CD14-positive monocyte (primary cell): ENCODE measurements at regions not wholly inside any gene's neighbourhood (a gene's known extent, or its start where the extent isn't known, plus 50 kb on each side); places are given as distances from the start of the nearest gene placed in this dataset.

Experiments
- DNase-seq, 3 donors: peaks; one replicate each; pipeline ENCODE4 v3.0.0-alpha.2; 2011 to 2022
- H2AFZ ChIP-seq: 2 replicates; pipeline ENCODE4 v1.6.0; 2012; ENCODE audit warnings: mild to moderate bottlenecking, low read depth, low read length, inconsistent platforms; ENCODE audit not compliant: insufficient read depth, poor library complexity, severe bottlenecking
- H3K27ac ChIP-seq, 2 donors: 1 replicate in 1 of 2; 2 replicates in 1 of 2; pipeline ENCODE4 v1.5.1; 2012 to 2013; ENCODE audit warnings: low read length in 2 of 2, control low read depth in 1 of 2, inconsistent platforms in 1 of 2, low read depth in 1 of 2, mild to moderate bottlenecking in 1 of 2
- H3K27me3 ChIP-seq, 2 donors: one replicate each; pipeline versions ENCODE4 v1.6.0 to v1.6.1; 2011 to 2013; ENCODE audit warnings: low read length in 2 of 2; ENCODE audit not compliant: control insufficient read depth in 2 of 2, insufficient read depth in 2 of 2
- H3K36me3 ChIP-seq, 2 donors: replicated peaks in 1 of 2; 1 replicate in 1 of 2; 2 replicates in 1 of 2; pipeline versions ENCODE4 v1.5.1 to v1.6.1; 2012 to 2013; ENCODE audit warnings: low read length in 2 of 2, control low read depth in 1 of 2, inconsistent platforms in 1 of 2, mild to moderate bottlenecking in 1 of 2; ENCODE audit not compliant: insufficient read depth in 2 of 2, control insufficient read depth in 1 of 2
- H3K4me1 ChIP-seq, 2 donors: 1 replicate in 1 of 2; 2 replicates in 1 of 2; pipeline versions ENCODE4 v1.5.1 to v1.6.1; 2012 to 2013; ENCODE audit warnings: low read length in 2 of 2, control low read depth in 1 of 2, inconsistent platforms in 1 of 2, mild to moderate bottlenecking in 1 of 2, moderate library complexity in 1 of 2; ENCODE audit not compliant: insufficient read depth in 2 of 2, control insufficient read depth in 1 of 2
- H3K4me2 ChIP-seq: replicated peaks from 2 replicates; pipeline ENCODE3; 2012; ENCODE audit warnings: low read length, moderate library complexity, mild to moderate bottlenecking; ENCODE audit not compliant: poor library complexity, severe bottlenecking; ENCODE audit errors: extremely low read depth
- H3K4me3 ChIP-seq, 3 experiments: fragments of 200-600 bp in 1 of 3; sonication (generic) in 1 of 3; replicated peaks in 1 of 3; 1 replicate in 2 of 3; 2 replicates in 1 of 3; pipeline ENCODE4 v1.5.1; 2011 to 2013; ENCODE audit warnings: low read length in 3 of 3, mild to moderate bottlenecking in 3 of 3, control low read depth in 2 of 3, low read depth in 2 of 3, inconsistent platforms in 1 of 3, moderate library complexity in 1 of 3
- H3K79me2 ChIP-seq: 2 replicates; pipeline ENCODE4 v1.6.0; 2012; ENCODE audit warnings: mild to moderate bottlenecking, control low read depth, inconsistent platforms, low read length, moderate library complexity; ENCODE audit not compliant: insufficient read depth
- H3K9ac ChIP-seq: 2 replicates; pipeline ENCODE4 v1.6.0; 2017; ENCODE audit warnings: low read length, mild to moderate bottlenecking; ENCODE audit not compliant: insufficient read depth, poor library complexity, severe bottlenecking
- H3K9me3 ChIP-seq, 2 donors: replicated peaks in 1 of 2; 1 replicate in 1 of 2; 2 replicates in 1 of 2; pipeline versions ENCODE4 v1.5.1 to v1.6.1; 2012 to 2013; ENCODE audit warnings: low read length in 2 of 2, control low read depth in 1 of 2; ENCODE audit not compliant: control insufficient read depth in 1 of 2, insufficient read depth in 1 of 2
- H4K20me1 ChIP-seq: 2 replicates; pipeline ENCODE4 v1.6.0; 2012; ENCODE audit warnings: mild to moderate bottlenecking, low read length, control low read depth, moderate library complexity; ENCODE audit not compliant: insufficient read depth
- H3K27ac Mint-ChIP-seq, 7 donors: one replicate each; pipeline ENCODE4 v1.8.0; 2020; ENCODE audit warnings: mild to moderate bottlenecking in 7 of 7, mixed read lengths in 7 of 7, moderate library complexity in 6 of 7, inconsistent platforms in 2 of 7
- H3K27me3 Mint-ChIP-seq, 3 donors: one replicate each; pipeline ENCODE4 v1.8.0; 2021 to 2022; ENCODE audit warnings: low read depth in 3 of 3, mild to moderate bottlenecking in 3 of 3, mixed read lengths in 3 of 3, moderate library complexity in 3 of 3, inconsistent platforms in 1 of 3
- H3K36me3 Mint-ChIP-seq, 2 donors: one replicate each; pipeline ENCODE4 v1.8.0; 2020; ENCODE audit warnings: mixed read lengths in 2 of 2, inconsistent platforms in 1 of 2, mild to moderate bottlenecking in 1 of 2
- H3K4me1 Mint-ChIP-seq: one replicate; pipeline ENCODE4 v1.8.0; 2020; ENCODE audit warnings: mild to moderate bottlenecking, mixed read lengths
- H3K4me3 Mint-ChIP-seq, 2 donors: one replicate each; pipeline ENCODE4 v1.8.0; 2020; ENCODE audit warnings: mild to moderate bottlenecking in 2 of 2, mixed read lengths in 2 of 2, moderate library complexity in 1 of 2
- H3K9me3 Mint-ChIP-seq, 7 donors: one replicate each; pipeline ENCODE4 v1.8.0; 2020 to 2022; ENCODE audit warnings: mixed read lengths in 7 of 7, mild to moderate bottlenecking in 6 of 7, moderate library complexity in 6 of 7, inconsistent platforms in 2 of 7
- CTCF ChIP-seq: fragments of 200-600 bp; IDR thresholded peaks from one replicate; pipeline ENCODE4 v1.8.0; 2022; ENCODE audit warnings: antibody characterized with exemption, mild to moderate bottlenecking
- WGBS: methylation state at CpG from one replicate; pipeline ENCODE4 v1.1.5; 2013; ENCODE audit warnings: missing lambda C conversion rate; ENCODE audit not compliant: insufficient coverage; 5-methylcytosine and 5-hydroxymethylcytosine counted together
- intact Hi-C, 2 donors: fragments of 100-400 bp; cut with micrococcal nuclease; formaldehyde crosslinking; loops; one replicate each; pipeline versions ENCODE4 v1.15.0 to v1.15.1; 2023

GRCh38 chr2:6562771-6563170 lies 302.9 kb downstream of the CMPK2 start:
- no peaks in the 10 kb centered on the region for H3K4me1 ChIP-seq
- H3K4me3 Mint-ChIP-seq = no peak overlapping the region
- H3K36me3 ChIP-seq = no peaks in the 10 kb centered on the region
- H3K9me3 ChIP-seq = no peaks in the 10 kb centered on the region
- H3K36me3 Mint-ChIP-seq = no peaks in the 10 kb centered on the region
- no peak overlapping the region for H3K4me3 ChIP-seq
- H3K79me2 ChIP-seq = no peaks in the 10 kb centered on the region
- intact Hi-C loops = no loop called here
- no peak for DNase-seq
- no peaks in the 10 kb centered on the region for H3K27me3 ChIP-seq
- no peak overlapping the region for H3K4me2 ChIP-seq
- no peak overlapping the region for H2AFZ ChIP-seq
- peaks cover 0 to 3% (median 0%) of the 10 kb centered on the region in 7 donors for H3K9me3 Mint-ChIP-seq
- 84% methylated on average over 3 of the region's 7 CpGs for WGBS
- no peak for TF ChIP-seq CTCF
- no peak overlapping the region for H3K27ac Mint-ChIP-seq
- H3K4me1 Mint-ChIP-seq = no peaks in the 10 kb centered on the region
- no peaks in the 10 kb centered on the region for H3K27me3 Mint-ChIP-seq
- no peak overlapping the region for H3K27ac ChIP-seq
- no peak overlapping the region for H3K9ac ChIP-seq
- H4K20me1 ChIP-seq = no peaks in the 10 kb centered on the region

- no peaks in the 10 kb centered on the region for H3K36me3 Mint-ChIP-seq
- H3K9me3 ChIP-seq = no peaks in the 10 kb centered on the region
- H4K20me1 ChIP-seq = no peaks in the 10 kb centered on the region
- DNase-seq = no peak
- H3K9me3 Mint-ChIP-seq = peaks cover 0 to 3% (median 2%) of the 10 kb centered on the region in 7 donors
- no peak overlapping the region for H3K4me2 ChIP-seq
- no peak overlapping the region for H3K27ac Mint-ChIP-seq
- 100% methylated on average over 1 of the region's 1 CpG for WGBS
- no peak overlapping the region for H3K27ac ChIP-seq
- TF ChIP-seq CTCF = no peak
- no peak overlapping the region for H3K4me3 ChIP-seq
- H3K4me1 Mint-ChIP-seq = no peaks in the 10 kb centered on the region
- no peaks in the 10 kb centered on the region for H3K36me3 ChIP-seq
- no peaks in the 10 kb centered on the region for H3K79me2 ChIP-seq
- H3K4me1 ChIP-seq = no peaks in the 10 kb centered on the region
- H2AFZ ChIP-seq = no peak overlapping the region
- H3K27me3 Mint-ChIP-seq = no peaks in the 10 kb centered on the region
- H3K9ac ChIP-seq = no peak overlapping the region
- no peak overlapping the region for H3K4me3 Mint-ChIP-seq
- H3K27me3 ChIP-seq = no peaks in the 10 kb centered on the region
- intact Hi-C loops = no loop called here
These were observed 301.4 kb downstream of the CMPK2 start for GRCh38 chr2:6564326-6564725.
